Right atrium auricular region (tissue), 2 donors: ENCODE measurements at regions not wholly inside any gene's neighbourhood (a gene's known extent, or its start where the extent isn't known, plus 50 kb on each side); places are given as distances from the start of the nearest gene placed in this dataset.

ENCODE experiments used
- DNase-seq: peaks from one replicate; pipeline ENCODE4 v3.0.0-alpha.2; 2019; ENCODE audit warnings: low spot score
- H3K27ac ChIP-seq, 2 donors: fragments of 200-600 bp; sonication (generic); 1 replicate in 1 of 2; 2 replicates in 1 of 2; pipeline ENCODE4 v1.5.1; 2016 to 2019
- H3K27me3 ChIP-seq, 2 donors: fragments of 200-600 bp; sonication (generic); one replicate each; pipeline versions ENCODE4 v1.5.1 to v1.6.0; 2017 to 2019
- H3K36me3 ChIP-seq: fragments of 200-600 bp; sonication (generic); one replicate; pipeline ENCODE4 v1.5.1; 2016
- H3K4me1 ChIP-seq, 2 donors: fragments of 200-600 bp; sonication (generic); one replicate each; pipeline versions ENCODE4 v1.5.1 to v1.6.0; 2017 to 2019
- H3K4me3 ChIP-seq, 2 donors: fragments of 200-600 bp; sonication (generic); 1 replicate in 1 of 2; 2 replicates in 1 of 2; pipeline ENCODE4 v1.5.1; 2017 to 2019; ENCODE audit warnings: mild to moderate bottlenecking in 1 of 2, moderate library complexity in 1 of 2
- H3K9me3 ChIP-seq, 2 donors: fragments of 200-600 bp; sonication (generic); one replicate each; pipeline ENCODE4 v1.5.1; 2019
- TF ChIP-seq, protein P1 (sequence below), 2 donors: fragments of 200-600 bp; sonication (generic); IDR thresholded peaks; one replicate each; pipeline ENCODE4 v1.5.1; 2019; ENCODE audit warnings: antibody characterized with exemption in 2 of 2

DNA sequence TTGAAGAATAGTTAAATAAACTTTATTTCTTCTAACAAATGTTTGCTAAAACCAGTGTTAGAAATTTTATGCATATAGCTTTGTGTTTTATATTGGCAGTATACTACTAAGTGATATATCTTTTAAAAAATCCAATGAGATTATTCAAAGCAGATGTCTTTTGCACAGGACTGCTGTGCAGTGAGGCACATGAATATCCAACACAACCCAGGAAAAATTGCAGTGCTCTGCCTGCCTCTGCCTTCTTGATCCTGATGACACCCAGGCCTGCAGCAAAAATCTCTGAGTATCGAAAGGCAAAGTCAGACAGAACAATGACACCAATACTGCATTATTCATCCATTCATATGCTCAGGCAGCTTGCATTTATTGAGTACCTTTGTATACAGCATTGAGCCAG is 1076.5 kb upstream of the ARRDC3 start:
- H3K9me3 ChIP-seq = no peaks in the 10 kb centered on the region
- TF ChIP-seq, protein P1, sequence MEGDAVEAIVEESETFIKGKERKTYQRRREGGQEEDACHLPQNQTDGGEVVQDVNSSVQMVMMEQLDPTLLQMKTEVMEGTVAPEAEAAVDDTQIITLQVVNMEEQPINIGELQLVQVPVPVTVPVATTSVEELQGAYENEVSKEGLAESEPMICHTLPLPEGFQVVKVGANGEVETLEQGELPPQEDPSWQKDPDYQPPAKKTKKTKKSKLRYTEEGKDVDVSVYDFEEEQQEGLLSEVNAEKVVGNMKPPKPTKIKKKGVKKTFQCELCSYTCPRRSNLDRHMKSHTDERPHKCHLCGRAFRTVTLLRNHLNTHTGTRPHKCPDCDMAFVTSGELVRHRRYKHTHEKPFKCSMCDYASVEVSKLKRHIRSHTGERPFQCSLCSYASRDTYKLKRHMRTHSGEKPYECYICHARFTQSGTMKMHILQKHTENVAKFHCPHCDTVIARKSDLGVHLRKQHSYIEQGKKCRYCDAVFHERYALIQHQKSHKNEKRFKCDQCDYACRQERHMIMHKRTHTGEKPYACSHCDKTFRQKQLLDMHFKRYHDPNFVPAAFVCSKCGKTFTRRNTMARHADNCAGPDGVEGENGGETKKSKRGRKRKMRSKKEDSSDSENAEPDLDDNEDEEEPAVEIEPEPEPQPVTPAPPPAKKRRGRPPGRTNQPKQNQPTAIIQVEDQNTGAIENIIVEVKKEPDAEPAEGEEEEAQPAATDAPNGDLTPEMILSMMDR (IDR thresholded peaks at IDR 0.05) = no peak
- no peak for DNase-seq
- H3K27me3 ChIP-seq = no peaks in the 10 kb centered on the region
- H3K4me1 ChIP-seq = no peaks in the 10 kb centered on the region
- no peaks in the 10 kb centered on the region for H3K36me3 ChIP-seq
- no peak overlapping the region for H3K27ac ChIP-seq
- H3K4me3 ChIP-seq = no peak overlapping the region

GRCh38 chr5:92455011-92455410 is 1071.9 kb upstream of the ARRDC3 start:
- Histone ChIP-seq H3K4me3 (no peak overlapping the region), H3K9me3 (no peaks in the 10 kb centered on the region), H3K4me1 (no peaks in the 10 kb centered on the region), H3K27me3 (no peaks in the 10 kb centered on the region), H3K36me3 (no peaks in the 10 kb centered on the region), H3K27ac (no peak overlapping the region)
- TF ChIP-seq, protein P1 (IDR thresholded peaks at IDR 0.05) = no peak
- no peak for DNase-seq

- Histone ChIP-seq H3K27me3 (no peaks in the 10 kb centered on the region), H3K27ac (no peak overlapping the region), H3K9me3 (no peaks in the 10 kb centered on the region), H3K36me3 (no peaks in the 10 kb centered on the region), H3K4me1 (no peaks in the 10 kb centered on the region), H3K4me3 (no peak overlapping the region)
- TF ChIP-seq, protein P1 (IDR thresholded peaks at IDR 0.05) = no peak
- DNase-seq = no peak
Measured at GRCh38 chr5:92444888-92445287, 1061.8 kb upstream of the ARRDC3 start.

DNA sequence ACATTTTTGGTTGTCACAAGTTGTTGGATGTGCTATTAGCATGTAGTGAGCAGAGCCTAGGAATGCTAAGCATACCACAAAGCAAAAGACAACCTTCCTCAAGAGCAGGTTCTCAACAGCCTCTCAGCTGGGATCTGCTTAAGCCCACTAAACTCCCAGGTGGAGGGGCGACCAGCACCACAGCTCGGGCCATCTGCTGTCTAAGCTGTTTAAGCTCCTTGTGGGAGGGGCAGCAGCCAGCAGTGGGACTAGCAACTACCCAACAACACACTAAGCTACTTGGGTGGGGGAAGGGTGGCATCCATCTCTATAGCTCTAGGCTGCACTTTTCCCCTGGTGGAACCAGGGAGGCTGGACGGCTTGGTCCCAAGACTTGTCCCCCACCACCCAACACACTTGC is 1052.7 kb upstream of the ARRDC3 start:
- no peak for DNase-seq
- no peaks in the 10 kb centered on the region for H3K36me3 ChIP-seq
- TF ChIP-seq, protein P1 (IDR thresholded peaks at IDR 0.05) = no peak
- H3K4me3 ChIP-seq = no peak overlapping the region
- H3K4me1 ChIP-seq = no peaks in the 10 kb centered on the region
- no peaks in the 10 kb centered on the region for H3K27me3 ChIP-seq
- no peak overlapping the region for H3K27ac ChIP-seq
- H3K9me3 ChIP-seq = peaks cover 0 to 11% of the 10 kb centered on the region in 2 donors

- no peaks in the 10 kb centered on the region for H3K4me1 ChIP-seq
- DNase-seq = no peak
- no peaks in the 10 kb centered on the region for H3K27me3 ChIP-seq
- TF ChIP-seq, protein P1 (IDR thresholded peaks at IDR 0.05) = no peak
- H3K36me3 ChIP-seq = no peaks in the 10 kb centered on the region
- H3K27ac ChIP-seq = no peak overlapping the region
- H3K9me3 ChIP-seq = peaks cover 0 to 11% of the 10 kb centered on the region in 2 donors
- H3K4me3 ChIP-seq = no peak overlapping the region
Measured at GRCh38 chr5:92429646-92430045, 1046.5 kb upstream of the ARRDC3 start.

- Histone ChIP-seq H3K27me3 (no peaks in the 10 kb centered on the region), H3K4me3 (no peak overlapping the region), H3K27ac (no peak overlapping the region), H3K4me1 (no peaks in the 10 kb centered on the region), H3K9me3 (peaks cover 0 to 4% of the 10 kb centered on the region in 2 donors), H3K36me3 (no peaks in the 10 kb centered on the region)
- no peak for DNase-seq
- TF ChIP-seq, protein P1 (IDR thresholded peaks at IDR 0.05) = no peak
Measured at GRCh38 chr5:92428415-92428814, 1045.3 kb upstream of the ARRDC3 start.
